Erythroblast (primary cell): ENCODE measurements at regions not wholly inside any gene's neighbourhood (a gene's known extent, or its start where the extent isn't known, plus 50 kb on each side); places are given as distances from the start of the nearest gene placed in this dataset.

Experiments
- DNase-seq, 2 experiments: peaks; one replicate each; lab custom pipeline; 2025; lab: John Stamatoyannopoulos, UW
- GATA1 ChIP-seq: IDR thresholded peaks from 2 replicates; pipeline ENCODE4 v1.6.1; 2011; ENCODE audit warnings: low read depth, mild to moderate bottlenecking, control low read depth, low read length, moderate library complexity
- POLR2A ChIP-seq: IDR thresholded peaks from 2 replicates; pipeline ENCODE4 v1.6.1; 2011; ENCODE audit warnings: mild to moderate bottlenecking, low read length

GRCh38 chr12:93122569-93123091, 193.5 kb upstream of the EEA1 start:
- no peak for TF ChIP-seq POLR2A
- TF ChIP-seq GATA1: no peak
- DNase-seq: no peak

- DNase-seq: no peak
- no peak for TF ChIP-seq POLR2A
- no peak for TF ChIP-seq GATA1
These were observed 196.0 kb upstream of the EEA1 start for GRCh38 chr12:93125126-93125525.

GRCh38 chr12:93126069-93126474, 197.0 kb upstream of the EEA1 start:
- TF ChIP-seq GATA1: no peak
- TF ChIP-seq POLR2A: no peak
- no peak for DNase-seq

- no peak for DNase-seq
- TF ChIP-seq POLR2A (no peak), GATA1 (no peak)
These were observed 198.0 kb upstream of the EEA1 start for GRCh38 chr12:93127107-93127560.

GRCh38 chr12:93127582-93128331, 198.7 kb upstream of the EEA1 start:
- DNase-seq: no peak
- TF ChIP-seq POLR2A: no peak
- TF ChIP-seq GATA1: no peak

GRCh38 chr12:93128332-93128707, 199.2 kb upstream of the EEA1 start:
- no peak for DNase-seq
- TF ChIP-seq POLR2A: no peak
- TF ChIP-seq GATA1: no peak

- no peak for DNase-seq
- TF ChIP-seq POLR2A (no peak), GATA1 (no peak)
These were observed 201.4 kb upstream of the EEA1 start for GRCh38 chr12:93130366-93131054.

- no peak for DNase-seq
- TF ChIP-seq GATA1 (no peak), POLR2A (no peak)
These were observed 204.3 kb upstream of the EEA1 start for GRCh38 chr12:93133361-93133760.

GRCh38 chr12:93134175-93134890, 205.2 kb upstream of the EEA1 start:
- TF ChIP-seq GATA1 (no peak), POLR2A (no peak)
- DNase-seq: no peak

- DNase-seq: no peak
- no peak for TF ChIP-seq POLR2A
- TF ChIP-seq GATA1: no peak
These were observed 205.8 kb upstream of the EEA1 start for GRCh38 chr12:93134893-93135285.

- no peak for DNase-seq
- TF ChIP-seq GATA1 (no peak), POLR2A (no peak)
These were observed 206.5 kb upstream of the EEA1 start for GRCh38 chr12:93135286-93136239.

- TF ChIP-seq POLR2A: no peak
- TF ChIP-seq GATA1: no peak
- DNase-seq: no peak
These were observed 207.4 kb upstream of the EEA1 start for GRCh38 chr12:93136253-93137055.
